Small intestine (tissue), 7 donors: ENCODE measurements at regions not wholly inside any gene's neighbourhood (a gene's known extent, or its start where the extent isn't known, plus 50 kb on each side); places are given as distances from the start of the nearest gene placed in this dataset.

ENCODE experiments used
- DNase-seq, 2 donors: peaks; one replicate each; pipeline versions ENCODE4 v3.0.0 to v3.0.0-alpha.2; 2013
- FAIRE-seq: peaks from 2 replicates; lab custom pipeline; 2012; peaks lifted over from hg19 to GRCh38; lab: Jason Lieb, UNC
- H3K27ac ChIP-seq, 3 donors: one replicate each; pipeline ENCODE4 v1.5.1; 2013; ENCODE audit warnings: low read length in 2 of 3, mild to moderate bottlenecking in 2 of 3, control low read depth in 1 of 3, inconsistent platforms in 1 of 3, low read depth in 1 of 3, moderate library complexity in 1 of 3
- H3K27me3 ChIP-seq, 3 donors: one replicate each; pipeline ENCODE4 v1.6.1; 2013; ENCODE audit warnings: low read length in 3 of 3, inconsistent platforms in 1 of 3; ENCODE audit not compliant: control insufficient read depth in 3 of 3, insufficient read depth in 3 of 3
- H3K36me3 ChIP-seq, 3 donors: one replicate each; pipeline ENCODE4 v1.6.1; 2013; ENCODE audit warnings: low read length in 3 of 3, inconsistent platforms in 1 of 3, low read depth in 1 of 3, mild to moderate bottlenecking in 1 of 3, moderate library complexity in 1 of 3; ENCODE audit not compliant: control insufficient read depth in 3 of 3, insufficient read depth in 2 of 3
- H3K4me1 ChIP-seq, 3 donors: one replicate each; pipeline ENCODE4 v1.6.1; 2013; ENCODE audit warnings: low read length in 2 of 3, inconsistent platforms in 1 of 3, low read depth in 1 of 3, mild to moderate bottlenecking in 1 of 3, moderate library complexity in 1 of 3; ENCODE audit not compliant: control insufficient read depth in 3 of 3, insufficient read depth in 2 of 3
- H3K4me3 ChIP-seq, 3 donors: one replicate each; pipeline ENCODE4 v1.5.1; 2013; ENCODE audit warnings: low read length in 3 of 3, control low read depth in 1 of 3, inconsistent platforms in 1 of 3, low read depth in 1 of 3, mild to moderate bottlenecking in 1 of 3, moderate library complexity in 1 of 3
- H3K9me3 ChIP-seq, 2 donors: one replicate each; pipeline ENCODE4 v1.6.1; 2013; ENCODE audit warnings: low read depth in 1 of 2, low read length in 1 of 2; ENCODE audit not compliant: control insufficient read depth in 2 of 2, insufficient read depth in 1 of 2
- whole genome bisulfite sequencing, 3 donors: extraction: QIAGEN DNeasy Blood & Tissue Kit; methylation state at CpG; one replicate each; pipeline ENCODE4 v1.1.7; 2013; 5-methylcytosine and 5-hydroxymethylcytosine counted together
- donor health status: healthy with polysubstance abuse.
- donor health status: control.
- donor health status: control.
- donor health status: Bipolar disorder and iron deficiency.
- donor health status: healthy.

- Histone ChIP-seq H3K9me3 (no peaks in the 10 kb centered on the region), H3K27me3 (peaks cover 3 to 60% (median 5%) of the 10 kb centered on the region in 3 donors), H3K4me1 (peaks cover 0 to 22% (median 0%) of the 10 kb centered on the region in 3 donors), H3K27ac (peak overlapping the region in 2 of 3 donors; percentile 38 to 41), H3K36me3 (no peaks in the 10 kb centered on the region), H3K4me3 (peak overlapping the region; percentile 17 to 63 (median 27))
- FAIRE-seq: no peak
- DNase-seq: no peak
- WGBS, 3 donors: 0 to 2% (median 1%) methylated on average over 28 to 33 of the region's 33 CpGs
Measured at GRCh38 chr6:21666201-21666691, 72.7 kb downstream of the SOX4 start.

GRCh38 chr6:21666853-21667681 is 73.5 kb downstream of the SOX4 start:
- H3K4me3 ChIP-seq: peak overlapping the region in 1 of 3 donors; percentile 63
- no peaks in the 10 kb centered on the region for H3K9me3 ChIP-seq
- no peak for FAIRE-seq
- H3K27me3 ChIP-seq: peaks cover 3 to 55% (median 5%) of the 10 kb centered on the region in 3 donors
- peak in 1 of 2 donors; percentile 15 for DNase-seq
- no peaks in the 10 kb centered on the region for H3K36me3 ChIP-seq
- H3K27ac ChIP-seq: peak overlapping the region in 1 of 3 donors; percentile 2
- H3K4me1 ChIP-seq: peaks cover 0 to 22% (median 0%) of the 10 kb centered on the region in 3 donors
- WGBS, 3 donors: 7 to 14% (median 9%) methylated on average over 27 of the region's 27 CpGs

DNA sequence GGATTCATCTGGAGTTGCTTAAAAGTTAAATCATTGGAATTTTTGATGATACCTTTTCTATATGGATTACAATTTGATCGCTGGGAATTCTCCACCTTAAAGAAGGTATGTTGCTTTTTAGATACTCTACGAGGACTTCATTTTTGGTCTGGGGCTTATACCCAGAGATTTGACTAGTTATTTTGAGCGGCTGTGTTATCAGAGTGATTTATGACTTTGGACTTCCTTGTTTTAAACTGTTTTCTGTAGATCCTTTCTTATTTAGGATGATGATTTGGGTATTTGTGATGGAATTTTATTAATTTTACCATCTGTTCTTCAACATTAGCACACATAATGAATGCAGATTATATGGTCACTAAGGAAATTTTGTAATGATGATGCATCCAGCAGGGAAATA is 75.2 kb downstream of the SOX4 start:
- no peak overlapping the region for H3K4me3 ChIP-seq
- FAIRE-seq: no peak
- WGBS, 3 donors: 39 to 52% (median 43%) methylated on average over 3 of the region's 3 CpGs

GRCh38 chr6:21676769-21677168 is 83.2 kb downstream of the SOX4 start:
- no peak for DNase-seq
- H3K27me3 ChIP-seq: no peaks in the 10 kb centered on the region
- H3K36me3 ChIP-seq: no peaks in the 10 kb centered on the region
- no peak overlapping the region for H3K27ac ChIP-seq
- no peak overlapping the region for H3K4me3 ChIP-seq
- 39 to 87% (median 49%) methylated on average over 2 of the region's 2 CpGs for WGBS, 3 donors
- no peaks in the 10 kb centered on the region for H3K9me3 ChIP-seq
- FAIRE-seq: no peak
- no peaks in the 10 kb centered on the region for H3K4me1 ChIP-seq

More for the DNA sequence above, 75.2 kb downstream of the SOX4 start:
- peaks cover 3 to 41% (median 5%) of the 10 kb centered on the region in 3 donors for H3K27me3 ChIP-seq
- H3K27ac ChIP-seq: no peak overlapping the region
- DNase-seq: no peak
- no peaks in the 10 kb centered on the region for H3K9me3 ChIP-seq
- no peaks in the 10 kb centered on the region for H3K36me3 ChIP-seq
- H3K4me1 ChIP-seq: peaks cover 0 to 22% (median 0%) of the 10 kb centered on the region in 3 donors

DNA sequence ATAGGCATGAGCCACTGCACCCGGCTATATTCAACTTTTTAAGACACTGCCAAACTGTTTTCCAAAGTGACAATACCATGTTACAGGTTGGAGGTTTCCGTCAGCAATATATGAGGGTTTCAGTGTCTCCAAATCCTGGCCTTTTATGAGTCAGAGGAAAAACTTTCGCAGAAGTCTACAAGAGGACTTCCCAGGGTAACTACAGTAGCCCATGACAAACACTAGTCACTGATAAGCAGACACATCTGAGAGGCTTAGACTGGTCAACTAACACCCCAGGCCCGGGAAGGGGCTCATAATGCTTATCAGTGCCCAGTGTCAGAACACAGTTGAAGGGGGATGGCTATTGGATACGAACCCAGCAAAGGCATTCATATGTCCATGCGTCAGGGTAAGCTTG is 85.4 kb downstream of the SOX4 start:
- no peak overlapping the region for H3K4me3 ChIP-seq
- DNase-seq: no peak
- H3K4me1 ChIP-seq: no peaks in the 10 kb centered on the region
- H3K36me3 ChIP-seq: no peaks in the 10 kb centered on the region
- no peaks in the 10 kb centered on the region for H3K9me3 ChIP-seq
- H3K27ac ChIP-seq: no peak overlapping the region
- WGBS, 3 donors: 82 to 85% (median 84%) methylated on average over 6 of the region's 6 CpGs
- no peaks in the 10 kb centered on the region for H3K27me3 ChIP-seq
- FAIRE-seq: no peak

DNA sequence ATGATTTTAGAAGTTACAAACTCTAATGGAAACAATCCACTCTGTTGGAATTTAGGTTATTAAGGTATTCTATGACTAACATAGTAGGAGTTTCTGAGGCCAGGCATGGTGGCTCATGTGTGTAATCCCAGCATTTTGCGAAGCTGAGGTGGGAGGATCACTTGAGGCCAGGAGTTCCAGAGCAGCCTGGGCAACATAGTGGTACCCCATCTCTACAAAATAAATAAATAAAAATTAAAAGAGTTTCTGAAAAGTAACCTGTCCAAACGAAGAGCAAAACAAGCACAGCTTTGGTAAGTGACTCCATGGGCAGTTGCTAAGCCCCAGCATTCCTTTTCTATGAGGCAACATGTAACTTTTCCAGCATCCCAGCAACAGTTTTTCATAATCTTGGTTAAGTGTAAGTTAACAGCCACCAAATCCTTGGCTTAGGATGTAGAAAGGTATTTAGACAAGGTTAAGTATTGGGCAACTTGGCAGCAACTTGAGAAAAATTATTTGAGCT is 86.3 kb downstream of the SOX4 start:
- 75 to 85% (median 81%) methylated on average over 2 of the region's 2 CpGs for WGBS, 3 donors
- H3K27ac ChIP-seq: no peak overlapping the region
- DNase-seq (no peak), FAIRE-seq (no peak)
- H3K36me3 ChIP-seq: no peaks in the 10 kb centered on the region
- H3K9me3 ChIP-seq: no peaks in the 10 kb centered on the region
- H3K27me3 ChIP-seq: no peaks in the 10 kb centered on the region
- H3K4me3 ChIP-seq: no peak overlapping the region
- H3K4me1 ChIP-seq: no peaks in the 10 kb centered on the region

DNA sequence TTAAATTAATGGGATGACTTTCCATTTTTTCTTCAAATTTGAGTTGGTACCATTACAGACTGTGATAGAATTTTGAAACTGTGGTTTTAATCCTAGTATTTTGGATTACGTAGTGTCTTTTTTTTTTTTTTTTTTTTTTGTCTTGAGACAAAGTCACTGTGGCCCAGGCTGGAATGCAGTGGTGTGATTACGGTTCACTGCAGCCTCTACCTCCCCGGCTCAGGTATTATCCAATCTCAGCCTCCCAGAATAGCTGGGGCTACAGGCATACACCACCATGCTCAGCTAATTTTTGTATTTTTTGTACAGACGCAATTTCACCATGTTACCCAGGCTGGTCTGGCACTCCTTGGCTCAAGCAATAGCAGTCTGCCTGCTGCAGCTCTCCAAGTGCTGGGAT is 87.1 kb downstream of the SOX4 start:
- Histone ChIP-seq H3K27ac (no peak overlapping the region), H3K9me3 (no peaks in the 10 kb centered on the region), H3K4me1 (no peaks in the 10 kb centered on the region), H3K27me3 (no peaks in the 10 kb centered on the region), H3K36me3 (no peaks in the 10 kb centered on the region), H3K4me3 (no peak overlapping the region)
- DNase-seq (no peak), FAIRE-seq (no peak)
- 93 to 97% (median 94%) methylated on average over 4 of the region's 4 CpGs for WGBS, 3 donors

DNA sequence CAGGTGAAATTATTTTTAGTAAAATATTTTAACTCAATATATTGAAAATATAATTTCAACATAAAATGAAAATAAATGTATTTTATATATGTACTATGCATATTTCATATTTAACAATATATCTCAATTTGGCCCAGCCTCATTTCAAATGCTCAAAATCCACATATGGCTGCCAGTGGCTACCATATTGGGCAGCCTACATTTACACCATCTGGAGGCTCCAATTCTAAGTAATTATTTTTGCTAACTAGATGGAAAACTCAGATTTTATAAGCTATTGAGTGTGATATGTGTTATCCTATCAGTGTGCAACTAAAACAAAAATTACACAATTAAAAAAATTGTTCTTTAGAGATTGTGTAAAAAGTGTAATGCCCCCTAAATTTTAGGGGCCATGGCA is 96.9 kb downstream of the SOX4 start:
- H3K27ac ChIP-seq: no peak overlapping the region
- no peaks in the 10 kb centered on the region for H3K36me3 ChIP-seq
- H3K9me3 ChIP-seq: peaks cover 0 to 6% of the 10 kb centered on the region in 2 donors
- no peaks in the 10 kb centered on the region for H3K27me3 ChIP-seq
- FAIRE-seq (no peak), DNase-seq (no peak)
- no peak overlapping the region for H3K4me3 ChIP-seq
- H3K4me1 ChIP-seq: no peaks in the 10 kb centered on the region
